ENCODE measurements at regions not wholly inside any gene's neighbourhood (a gene's known extent, or its start where the extent isn't known, plus 50 kb on each side); places are given as distances from the start of the nearest gene placed in this dataset.

- 52 to 62% methylated on average over 9 of the region's 9 CpGs for WGBS, 2 donors
- Histone ChIP-seq H3K36me3 (no peaks in the 10 kb centered on the region), H3K27ac (peak overlapping the region; percentile 4 to 94 (median 62)), H3K27me3 (no peaks in the 10 kb centered on the region), H3K4me3 (peak overlapping the region in 1 of 10 donors; percentile 40), H3K4me1 (peaks cover 20 to 99% (median 79%) of the 10 kb centered on the region in 9 donors), H3K9me3 (no peaks in the 10 kb centered on the region)
- DNase-seq, result no peak
- intact Hi-C loops (cut with DNase I), result no loop called here
- TF ChIP-seq CTCF (IDR thresholded peaks at IDR 0.05), result no peak
- peak in 4 of 8 donors; percentile 4 to 8 (median 6) for ATAC-seq
These were observed 319.8 kb downstream of the SEC14L1 start for GRCh38 chr17:77460514-77461046.

- no peaks in the 10 kb centered on the region for H3K9me3 ChIP-seq
- H3K4me1 ChIP-seq, result peaks cover 25 to 99% (median 82%) of the 10 kb centered on the region in 9 donors
- WGBS, 2 donors, result 74 to 84% methylated on average over 16 of the region's 16 CpGs
- ATAC-seq, result no peak
- intact Hi-C loops (cut with DNase I), result no loop called here
- no peaks in the 10 kb centered on the region for H3K27me3 ChIP-seq
- TF ChIP-seq CTCF (IDR thresholded peaks at IDR 0.05), result no peak
- DNase-seq, result no peak
- H3K4me3 ChIP-seq, result no peak overlapping the region
- H3K36me3 ChIP-seq, result no peaks in the 10 kb centered on the region
- H3K27ac ChIP-seq, result peak overlapping the region in 9 of 10 donors; percentile 24 to 94 (median 65)
These were observed 320.7 kb downstream of the SEC14L1 start for GRCh38 chr17:77461277-77462057.

GRCh38 chr17:77462090-77462489, 321.3 kb downstream of the SEC14L1 start:
- H3K27ac ChIP-seq, result peak overlapping the region in 9 of 10 donors; percentile 24 to 94 (median 65)
- ATAC-seq (no peak), DNase-seq (no peak)
- intact Hi-C loops (cut with DNase I), result no loop called here
- H3K9me3 ChIP-seq, result no peaks in the 10 kb centered on the region
- no peak for TF ChIP-seq CTCF (IDR thresholded peaks at IDR 0.05)
- no peaks in the 10 kb centered on the region for H3K36me3 ChIP-seq
- WGBS, 2 donors, result 39 to 54% methylated on average over 11 of the region's 11 CpGs
- no peak overlapping the region for H3K4me3 ChIP-seq
- peaks cover 25 to 100% (median 88%) of the 10 kb centered on the region in 9 donors for H3K4me1 ChIP-seq
- no peaks in the 10 kb centered on the region for H3K27me3 ChIP-seq

- H3K4me1 ChIP-seq, result peaks cover 26 to 100% (median 90%) of the 10 kb centered on the region in 9 donors
These were observed 322.1 kb downstream of the SEC14L1 start for GRCh38 chr17:77462553-77463497.

More at GRCh38 chr17:77462553-77463497, 322.1 kb downstream of the SEC14L1 start:
- ATAC-seq (no peak), DNase-seq (no peak)
- H3K36me3 ChIP-seq, result peaks cover 0 to 6% (median 0%) of the 10 kb centered on the region in 9 donors
- no peak overlapping the region for H3K4me3 ChIP-seq
- peak overlapping the region in 8 of 10 donors; percentile 24 to 94 (median 70) for H3K27ac ChIP-seq
- H3K9me3 ChIP-seq, result no peaks in the 10 kb centered on the region
- TF ChIP-seq CTCF (IDR thresholded peaks at IDR 0.05), result no peak
- intact Hi-C loops (cut with DNase I), result no loop called here
- no peaks in the 10 kb centered on the region for H3K27me3 ChIP-seq
- 86 to 90% methylated on average over 16 of the region's 16 CpGs for WGBS, 2 donors
